HUDEP-2 (cell line): ENCODE measurements at regions not wholly inside any gene's neighbourhood (a gene's known extent, or its start where the extent isn't known, plus 50 kb on each side); places are given as distances from the start of the nearest gene placed in this dataset.

ENCODE experiments used
- DNase-seq, 76 experiments: peaks; one replicate each; lab custom pipeline; 2025; ENCODE audit not compliant: unreplicated experiment in 76 of 76; lab: John Stamatoyannopoulos, UW

DNA sequence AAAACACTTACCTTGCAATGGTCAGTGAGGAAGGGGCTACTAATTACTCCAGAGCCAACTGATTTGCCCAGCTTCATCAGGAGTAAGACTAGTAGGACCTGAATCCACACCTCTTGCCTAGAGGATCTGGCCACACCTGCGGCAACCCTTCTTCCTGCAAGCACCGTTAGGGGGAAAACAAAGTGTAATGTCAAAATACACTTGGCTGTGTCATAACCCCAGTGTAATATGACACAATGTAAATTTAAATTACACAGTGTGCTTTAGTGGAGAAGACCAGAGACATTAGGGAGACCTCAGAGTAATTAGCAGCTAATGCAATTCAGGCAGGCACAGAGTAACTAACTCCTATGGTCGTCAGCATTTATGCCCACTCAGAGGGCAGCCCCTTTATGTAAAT is 308.5 kb upstream of the ARRDC4 start:
- no peak for DNase-seq

DNA sequence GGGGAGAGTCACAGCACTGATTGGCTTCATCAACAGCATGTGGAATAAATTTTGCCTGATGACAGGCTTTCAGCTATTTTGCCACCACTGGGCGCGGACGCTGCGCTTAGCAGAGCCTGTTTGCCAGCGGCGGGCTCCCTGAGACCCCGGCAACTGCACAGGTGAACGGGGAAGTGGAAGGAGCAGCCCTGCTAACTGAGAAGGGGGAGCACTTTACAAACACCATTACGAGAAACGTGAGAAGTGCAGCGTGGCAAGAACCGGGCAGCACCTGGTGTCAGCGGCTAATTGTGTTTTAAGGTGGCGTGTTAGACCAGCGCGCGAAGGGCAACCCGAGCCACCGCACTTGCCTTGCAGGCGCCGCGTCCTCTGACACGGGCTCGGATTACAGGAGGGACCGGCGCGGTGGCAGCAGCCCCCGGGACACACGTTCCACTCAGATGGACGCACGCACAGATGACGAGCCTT is 307.8 kb upstream of the ARRDC4 start:
- DNase-seq, result no peak

DNA sequence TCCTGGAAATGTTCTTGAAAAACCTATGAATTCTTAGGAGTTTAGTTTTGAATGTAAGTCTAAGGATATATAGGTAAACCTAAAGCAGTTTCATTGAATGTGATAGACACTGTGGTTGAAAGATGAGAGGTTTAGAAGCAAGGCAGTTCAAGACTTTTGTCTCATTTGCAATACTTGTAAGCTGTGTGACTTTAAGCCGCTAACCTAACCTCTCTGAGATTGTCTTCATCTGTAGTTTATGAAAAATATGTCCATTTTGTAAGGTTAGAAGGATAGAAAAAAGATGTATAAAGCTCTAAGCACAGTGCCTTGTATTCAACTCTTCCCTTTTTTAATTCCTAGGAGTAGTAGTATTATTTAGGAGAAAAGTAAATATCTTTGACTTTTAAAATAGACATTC is 306.6 kb upstream of the ARRDC4 start:
- DNase-seq, result no peak

DNA sequence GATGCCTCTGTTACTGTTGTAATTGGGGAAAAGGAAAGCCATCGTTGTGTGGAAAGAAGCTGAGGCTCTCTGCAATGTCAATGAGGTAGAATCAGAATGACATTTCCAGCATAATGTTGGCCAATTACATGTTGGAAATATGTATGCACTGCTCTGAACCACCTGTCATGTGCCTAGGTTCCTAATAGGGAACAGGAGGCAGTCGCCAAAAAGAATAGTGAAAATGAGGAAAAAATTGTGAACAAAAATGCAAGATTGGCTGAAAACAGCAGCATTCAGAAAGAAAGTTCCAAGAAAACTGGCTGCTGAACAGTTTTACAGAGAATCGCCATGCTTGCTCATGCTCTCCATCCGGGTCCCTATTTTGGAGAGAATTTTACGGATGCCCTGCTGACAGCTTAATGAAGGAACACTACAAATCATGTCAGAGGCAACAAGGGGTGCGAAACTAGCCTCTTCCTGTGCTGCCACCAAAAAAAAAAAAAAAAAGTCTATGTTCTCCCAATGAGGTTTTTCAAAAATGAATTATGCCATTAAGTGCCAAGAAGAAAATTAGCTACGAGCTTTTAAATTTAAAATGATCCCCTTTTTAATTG is 305.9 kb upstream of the ARRDC4 start:
- no peak for DNase-seq

DNA sequence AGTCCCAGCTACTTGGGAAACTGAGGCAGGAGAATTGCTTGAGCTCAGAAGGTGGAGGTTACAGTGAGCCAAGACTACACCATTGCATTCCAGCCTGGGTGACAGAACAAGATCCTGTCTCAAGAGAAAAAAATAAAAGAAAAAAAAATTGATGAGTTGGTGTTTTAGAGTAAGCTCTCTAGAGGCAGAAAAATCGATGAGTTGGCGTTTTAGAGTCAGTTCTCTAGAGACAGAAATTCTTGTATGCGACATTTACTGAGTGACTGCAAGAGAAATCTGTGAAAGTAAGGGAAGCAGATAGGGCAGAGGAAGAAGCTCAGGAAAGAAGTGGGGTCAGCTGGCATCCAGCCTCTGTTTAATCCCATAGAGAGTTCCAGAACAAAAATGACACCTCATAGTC is 298.7 kb upstream of the ARRDC4 start:
- DNase-seq, result no peak

DNA sequence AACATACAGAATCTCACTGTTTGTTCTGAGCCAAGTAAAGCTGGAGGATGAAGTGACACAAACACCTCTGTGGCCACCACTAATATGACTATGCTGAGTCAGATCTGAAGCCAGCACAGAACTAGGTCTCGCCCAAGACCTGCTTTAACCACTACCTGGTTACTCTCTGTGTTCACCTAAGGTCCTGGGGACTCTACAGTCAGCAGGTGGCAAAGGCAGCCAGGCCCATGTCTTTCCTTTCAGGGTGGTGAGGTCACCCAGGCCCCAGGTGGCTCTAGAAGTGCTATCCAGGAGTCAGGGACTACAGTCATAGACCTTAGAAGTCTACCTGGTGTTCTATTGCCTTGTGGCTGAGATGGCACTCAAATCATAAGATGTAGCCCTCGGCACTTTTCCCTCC is 287.9 kb upstream of the ARRDC4 start:
- DNase-seq, result no peak

DNA sequence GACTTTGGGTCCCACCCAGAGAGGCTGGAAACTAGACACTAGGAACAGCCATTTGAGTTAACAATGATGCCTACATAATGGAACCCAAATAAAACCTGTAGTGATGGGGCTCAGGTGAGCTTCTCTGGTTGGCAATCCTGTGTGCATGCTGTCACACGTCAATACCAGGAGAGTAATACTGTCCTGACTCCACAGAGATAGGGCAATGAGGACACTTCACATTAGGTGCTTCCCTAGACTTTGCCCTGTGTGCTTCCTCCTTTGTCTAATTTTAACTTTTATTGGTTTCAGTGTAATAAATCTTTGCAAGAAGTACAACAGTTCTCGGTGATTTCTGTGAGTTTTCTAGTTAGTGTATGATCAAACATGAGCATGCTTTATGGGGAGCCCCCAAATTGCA is 281.8 kb upstream of the ARRDC4 start:
- DNase-seq, result no peak

DNA sequence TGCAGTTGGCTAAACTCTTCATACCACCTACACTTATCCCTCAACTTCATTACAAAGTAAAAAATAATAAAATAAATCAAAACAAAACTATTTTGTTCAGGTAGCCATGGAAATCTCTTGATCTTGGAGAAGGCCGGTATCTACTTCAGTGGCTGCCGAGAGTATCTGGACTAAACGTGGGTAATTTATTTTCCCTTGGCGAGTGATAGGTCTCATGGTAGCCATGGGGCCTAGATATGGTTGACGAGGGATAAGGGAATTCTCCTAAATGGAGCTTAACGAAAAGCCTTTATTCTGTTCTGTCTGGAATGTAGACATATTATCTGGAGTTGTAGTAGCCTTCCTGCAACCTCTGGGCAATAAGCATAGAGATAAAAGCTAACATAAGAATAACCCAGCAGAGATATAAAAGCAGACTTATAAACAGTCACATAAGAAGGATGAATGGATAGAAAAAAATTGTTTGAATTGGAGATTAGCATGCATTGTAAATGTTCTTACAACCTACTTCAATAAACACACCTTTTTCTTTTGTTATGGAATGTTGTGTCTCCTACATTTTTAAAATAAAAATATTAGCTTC is 281.3 kb upstream of the ARRDC4 start:
- DNase-seq, result no peak

DNA sequence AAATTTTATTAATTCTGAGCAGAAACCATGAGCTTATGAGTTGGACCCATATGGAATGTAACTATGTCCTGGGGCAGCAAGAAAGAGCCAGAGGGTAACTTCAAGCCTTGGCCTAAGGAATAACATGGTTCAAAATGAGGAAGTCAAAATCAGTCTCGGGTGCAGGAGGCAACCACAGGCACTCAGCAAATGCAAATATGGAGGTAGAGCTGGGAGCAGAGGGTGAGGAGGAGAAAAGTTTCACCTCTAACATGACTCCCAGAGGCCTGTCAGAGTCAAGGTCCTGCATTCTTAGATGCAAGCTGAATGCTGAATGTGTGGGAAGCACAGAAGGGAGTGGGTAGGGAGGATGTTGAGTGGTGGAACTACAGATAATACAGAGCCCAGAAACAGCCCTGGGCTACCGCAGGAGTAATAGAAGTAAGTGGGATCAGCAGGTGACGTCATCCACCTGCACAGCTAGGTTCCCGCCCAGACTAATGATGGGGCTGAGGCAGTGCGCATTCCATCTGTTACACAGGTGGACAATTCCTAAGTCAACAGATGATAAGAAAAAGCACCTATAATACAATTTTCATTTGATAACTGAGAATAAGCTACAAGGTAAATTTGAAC is 279.8 kb upstream of the ARRDC4 start:
- no peak for DNase-seq

DNA sequence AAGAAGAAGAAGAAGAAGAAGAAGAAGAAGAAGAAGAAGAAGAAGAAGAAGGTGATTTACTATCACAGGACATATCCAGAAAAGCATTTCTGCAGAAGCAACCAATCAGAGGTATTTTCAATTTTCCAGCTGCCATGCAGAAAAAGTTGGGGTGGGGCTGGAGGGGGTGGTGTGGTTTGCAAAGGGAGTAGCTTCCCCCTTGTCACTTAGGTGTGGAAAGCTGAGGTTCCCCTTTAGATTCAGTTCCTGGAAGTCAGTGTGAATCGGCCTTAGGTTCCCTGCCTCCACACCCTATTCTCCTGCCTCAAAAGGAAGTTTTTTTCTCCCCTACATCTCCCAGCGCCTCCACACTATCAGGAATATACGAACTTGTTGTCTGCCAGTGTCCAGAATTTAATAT is 276.7 kb upstream of the ARRDC4 start:
- DNase-seq, result no peak

DNA sequence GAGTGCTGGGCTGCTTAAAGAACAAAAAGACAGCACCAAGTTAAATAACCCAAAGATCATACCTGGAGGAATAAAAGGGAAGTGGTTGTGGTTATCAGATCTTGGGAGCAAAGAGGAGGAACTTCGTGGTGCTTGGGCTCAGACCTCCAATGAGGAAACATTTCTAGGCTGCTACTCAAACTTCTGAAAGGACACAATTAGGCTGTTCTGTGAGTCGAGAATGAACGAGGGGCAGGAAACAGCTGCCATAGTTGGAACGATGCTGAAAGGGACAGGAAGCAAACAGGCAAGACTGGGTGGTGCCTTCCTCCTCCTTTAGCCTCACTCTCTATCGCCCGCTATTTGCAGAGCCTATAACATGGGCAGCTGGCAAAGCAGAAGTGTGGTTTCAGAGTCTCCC is 276.3 kb upstream of the ARRDC4 start:
- no peak for DNase-seq

DNA sequence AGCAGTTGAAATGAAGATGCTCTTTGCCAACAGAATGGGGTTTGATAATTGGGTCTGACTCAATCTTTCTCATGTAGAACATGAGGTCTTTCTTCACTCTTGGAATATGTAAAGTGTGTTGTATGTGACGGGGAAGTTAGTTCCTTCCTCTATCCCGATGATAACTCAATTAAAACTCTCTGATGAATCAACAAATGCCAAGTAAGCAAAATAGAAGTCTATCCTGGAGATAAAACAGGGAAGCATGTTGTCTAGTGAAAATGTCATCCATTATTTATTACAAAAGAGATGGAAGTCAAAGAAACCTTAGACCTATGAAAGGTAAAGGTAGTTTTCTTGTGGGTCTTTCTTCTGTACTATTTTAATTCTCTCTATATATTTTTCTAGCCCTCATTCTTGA is 274.2 kb upstream of the ARRDC4 start:
- no peak for DNase-seq

DNA sequence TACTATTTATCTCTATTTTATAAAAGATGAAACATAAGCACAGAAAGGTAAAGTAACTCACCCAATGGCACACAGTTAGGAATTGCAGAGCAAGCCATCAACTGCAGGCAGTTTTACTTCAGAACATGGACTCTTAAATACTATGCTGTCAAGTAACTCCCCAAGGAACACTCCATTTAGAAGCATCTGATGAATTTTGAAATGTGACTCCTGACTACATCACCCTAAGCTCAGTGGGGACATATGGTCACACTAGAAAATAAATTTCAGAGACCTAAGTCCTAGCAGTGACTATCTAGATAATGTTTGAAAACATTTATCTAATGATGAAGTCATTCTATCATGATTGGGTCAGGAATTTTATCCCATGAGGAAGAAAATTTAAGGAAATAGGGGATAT is 272.8 kb upstream of the ARRDC4 start:
- no peak for DNase-seq

DNA sequence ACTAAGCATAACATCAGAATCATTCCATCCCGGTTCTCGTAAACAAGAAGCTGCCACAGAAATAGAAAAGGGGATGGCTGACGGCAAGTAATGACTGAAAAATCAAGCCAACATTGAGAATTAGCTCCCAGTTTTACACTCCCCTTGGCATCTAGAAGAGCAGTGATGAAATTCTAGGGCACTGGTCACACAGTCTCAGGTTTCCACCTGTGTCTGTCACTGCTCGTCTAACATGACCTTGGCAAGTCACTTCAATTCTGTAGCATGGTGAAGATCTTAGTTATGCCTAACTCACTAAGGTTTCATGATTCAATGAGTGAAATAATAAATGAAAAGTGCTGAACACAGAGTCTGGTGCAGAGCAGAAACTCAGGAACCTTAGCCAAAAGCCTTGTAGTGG is 272.3 kb upstream of the ARRDC4 start:
- no peak for DNase-seq

DNA sequence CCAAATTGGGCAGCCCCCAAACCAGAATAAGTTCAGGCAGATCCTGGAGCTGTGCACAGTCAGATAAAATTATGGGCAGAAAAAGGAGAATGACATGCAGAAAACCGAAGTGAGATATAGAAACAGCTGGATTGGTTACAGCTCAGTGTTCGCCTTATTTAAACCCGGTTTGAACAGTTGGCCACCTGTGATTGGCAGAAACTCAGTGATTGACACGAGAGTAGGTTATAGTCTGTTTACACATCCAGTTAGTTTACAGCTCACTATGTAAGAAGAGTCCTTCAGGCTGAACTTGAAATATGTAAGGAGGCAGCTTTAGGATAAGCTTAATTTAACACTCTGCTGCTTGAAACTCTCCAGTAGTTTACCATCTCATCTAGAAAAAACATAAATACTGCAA is 271.6 kb upstream of the ARRDC4 start:
- no peak for DNase-seq

DNA sequence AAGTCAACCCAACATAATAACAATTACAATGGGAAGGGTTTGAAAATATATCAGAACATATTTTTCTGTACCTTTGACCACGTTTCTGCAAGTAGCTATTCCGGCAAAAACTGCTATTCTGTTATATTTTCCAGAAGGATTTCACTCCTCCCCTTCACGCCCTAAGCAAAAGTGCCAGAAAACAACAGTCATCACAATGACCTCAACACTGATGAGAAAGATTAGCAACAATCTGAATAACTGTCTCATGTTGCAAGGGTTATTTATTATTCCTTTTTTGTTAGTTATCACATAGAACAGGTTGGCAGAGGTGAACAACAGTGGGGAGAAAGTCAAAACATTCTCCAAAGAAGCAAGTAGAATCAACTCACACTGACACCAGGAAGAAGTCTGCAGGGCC is 269.4 kb upstream of the ARRDC4 start:
- DNase-seq, result no peak

DNA sequence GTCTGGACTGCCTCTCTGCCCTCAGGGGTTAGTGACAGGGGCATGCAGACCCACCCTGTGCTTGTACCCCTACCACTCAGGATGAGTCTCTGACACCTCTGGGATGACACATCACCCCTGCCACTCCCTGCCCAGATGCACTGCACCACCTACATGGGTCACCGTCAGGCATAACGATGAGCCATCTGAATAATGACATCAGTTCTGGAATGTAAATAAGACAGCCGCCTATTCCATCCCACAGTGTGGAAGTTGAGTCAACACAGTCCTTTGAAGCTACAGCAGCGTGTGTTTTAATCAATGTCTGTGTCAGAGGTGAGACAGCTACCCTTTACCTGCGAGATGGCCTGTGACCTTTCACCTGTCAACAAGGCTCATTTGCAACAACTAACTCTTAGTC is 268.7 kb upstream of the ARRDC4 start:
- no peak for DNase-seq

DNA sequence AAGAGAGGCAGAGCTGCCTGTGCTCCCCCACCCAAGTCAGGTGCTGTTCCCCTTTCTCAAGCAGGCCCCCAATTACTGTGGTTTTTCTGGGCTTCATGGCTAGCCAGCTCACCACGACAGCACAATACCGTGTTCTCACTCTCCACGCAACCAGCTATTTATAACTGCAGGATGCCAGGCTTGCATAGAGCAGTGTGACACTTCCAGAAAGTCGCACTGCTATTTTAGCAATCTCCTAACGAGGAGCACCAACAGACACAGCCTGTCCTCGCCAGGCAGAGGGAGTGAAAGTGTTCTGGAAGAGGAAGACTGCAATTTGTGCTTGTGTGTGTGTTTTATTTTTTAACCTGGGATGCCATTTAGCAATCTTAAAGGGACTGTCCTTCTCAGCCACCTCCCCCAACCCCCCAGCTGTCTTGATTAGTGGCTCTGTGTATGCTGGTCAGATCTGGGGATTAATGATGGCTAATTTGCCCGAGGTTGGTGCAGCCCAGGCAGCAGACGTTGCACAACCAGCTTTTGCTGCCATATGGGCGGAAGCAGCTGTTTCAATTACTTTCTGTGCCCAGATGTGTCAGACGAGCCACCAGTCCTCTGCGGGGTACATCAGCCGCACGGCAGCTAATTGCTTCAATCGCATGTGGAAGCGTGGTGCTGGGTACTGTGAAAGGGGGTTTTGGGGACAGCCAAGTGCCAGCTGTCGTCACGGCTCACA is 268.0 kb upstream of the ARRDC4 start:
- DNase-seq, result no peak

DNA sequence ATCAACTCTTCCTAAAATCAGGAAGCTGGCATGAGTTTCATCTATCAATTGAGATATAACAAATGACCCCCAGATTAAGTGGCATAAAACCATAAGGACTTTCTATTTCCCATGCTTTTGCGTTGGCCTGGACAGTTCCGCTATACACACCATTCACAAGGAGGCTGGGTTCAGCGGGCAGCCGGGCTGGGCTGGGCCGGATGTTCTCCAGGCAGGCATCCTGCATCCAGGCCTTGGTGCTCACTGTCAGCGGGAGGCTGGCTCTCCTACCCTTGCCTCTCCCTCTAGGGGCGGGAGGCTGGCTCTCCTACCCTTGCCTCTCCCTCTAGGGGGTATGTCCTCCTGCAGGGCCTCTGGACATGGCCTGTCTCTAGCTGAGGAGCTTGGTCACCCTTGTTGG is 266.0 kb upstream of the ARRDC4 start:
- no peak for DNase-seq

DNA sequence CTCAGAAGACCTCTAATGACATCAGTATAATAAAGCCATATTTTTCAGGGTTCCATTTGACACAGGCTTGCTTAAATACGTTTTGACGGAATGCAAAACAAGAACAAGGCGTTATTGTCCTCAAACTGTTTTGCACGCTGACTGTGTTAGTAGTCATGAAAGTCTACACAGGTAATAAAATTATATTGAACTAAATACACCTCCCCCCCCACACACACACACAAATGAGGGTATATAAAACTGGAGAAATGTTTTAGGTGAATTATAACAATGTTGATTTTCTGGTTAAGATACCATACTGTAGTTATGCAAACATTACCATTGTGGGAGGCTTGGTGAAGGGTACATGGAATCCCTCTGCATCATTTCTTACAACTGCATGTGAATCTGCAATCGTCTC is 257.1 kb upstream of the ARRDC4 start:
- no peak for DNase-seq

DNA sequence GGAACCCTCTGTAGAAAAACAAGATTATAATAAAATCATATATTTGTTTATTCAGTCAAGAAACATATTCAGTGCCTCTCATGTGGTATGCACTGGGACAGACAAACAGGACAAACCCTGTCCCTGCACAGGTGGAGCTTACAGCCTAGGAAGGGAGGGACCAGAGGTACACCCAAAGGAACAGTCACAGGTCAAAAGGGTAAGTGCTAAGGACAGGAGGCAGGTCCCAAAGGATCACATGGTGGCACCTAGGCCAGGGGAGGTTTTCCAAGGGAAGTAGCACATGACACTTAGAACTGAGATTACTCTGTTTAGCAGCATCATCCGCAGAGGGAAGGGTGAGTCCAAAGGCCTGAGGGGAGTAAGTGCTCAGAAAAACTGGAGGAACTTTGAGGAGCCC is 254.4 kb upstream of the ARRDC4 start:
- DNase-seq, result no peak

DNA sequence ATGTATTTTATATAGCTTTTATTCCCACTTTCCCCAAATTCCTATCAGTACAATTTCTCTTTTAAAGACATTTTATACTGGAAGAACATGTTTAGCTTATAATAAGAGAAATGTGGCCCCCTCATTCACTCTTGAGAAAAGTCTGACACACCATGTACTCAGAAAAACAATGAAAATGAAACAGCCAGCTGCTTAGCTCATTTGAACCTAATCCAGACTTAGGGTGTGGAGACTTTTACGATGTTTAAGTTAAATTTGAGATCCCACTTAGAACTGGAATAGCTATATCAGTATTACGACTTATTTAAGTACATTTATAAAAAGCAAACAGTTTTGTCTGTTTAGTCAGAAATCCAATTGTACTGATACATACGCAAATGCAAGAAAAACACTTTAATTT is 252.3 kb upstream of the ARRDC4 start:
- DNase-seq, result no peak
